ENCODE measurements at regions not wholly inside any gene's neighbourhood (a gene's known extent, or its start where the extent isn't known, plus 50 kb on each side); places are given as distances from the start of the nearest gene placed in this dataset.
"Not testable (repeated sequence)": the region's sequence is repeated elsewhere in the genome, so short reads cannot be mapped to it uniquely, and the experiment has no call there.

GRCh38 chr2:57368190-57368589 is 678.4 kb upstream of the VRK2 start:
- DNase-seq, result no peak

- DNase-seq, result peak; percentile 21
These were observed 675.6 kb upstream of the VRK2 start for GRCh38 chr2:57370882-57371585.

GRCh38 chr2:57372237-57372984 is 674.2 kb upstream of the VRK2 start:
- DNase-seq, result no peak

GRCh38 chr2:57373530-57373929 is 673.1 kb upstream of the VRK2 start:
- DNase-seq, result peak; percentile 90

- DNase-seq, result peak; percentile 44
These were observed 669.6 kb upstream of the VRK2 start for GRCh38 chr2:57376985-57377384.

GRCh38 chr2:57386305-57386704 is 660.3 kb upstream of the VRK2 start:
- no peak for DNase-seq

GRCh38 chr2:57396355-57397098 is 650.1 kb upstream of the VRK2 start:
- no peak for DNase-seq

- DNase-seq, result no peak
These were observed 648.9 kb upstream of the VRK2 start for GRCh38 chr2:57397550-57398360.

- DNase-seq, result no peak
These were observed 647.5 kb upstream of the VRK2 start for GRCh38 chr2:57399057-57399456.

GRCh38 chr2:57402096-57402495 is 644.5 kb upstream of the VRK2 start:
- DNase-seq, result no peak

GRCh38 chr2:57402755-57403154 is 643.9 kb upstream of the VRK2 start:
- DNase-seq, result no peak

GRCh38 chr2:57407772-57408201 is 638.8 kb upstream of the VRK2 start:
- DNase-seq, result no peak

GRCh38 chr2:57408587-57408986 is 638.0 kb upstream of the VRK2 start:
- no peak for DNase-seq

GRCh38 chr2:57417007-57417406 is 629.6 kb upstream of the VRK2 start:
- no peak for DNase-seq

GRCh38 chr2:57418859-57419346 is 627.7 kb upstream of the VRK2 start:
- not testable (repeated sequence) for DNase-seq

- DNase-seq, result no peak
These were observed 616.8 kb upstream of the VRK2 start for GRCh38 chr2:57429831-57430230.

GRCh38 chr2:57432528-57432927 is 614.1 kb upstream of the VRK2 start:
- no peak for DNase-seq

GRCh38 chr2:57434441-57434840 is 612.2 kb upstream of the VRK2 start:
- DNase-seq, result no peak

GRCh38 chr2:57434972-57435371 is 611.6 kb upstream of the VRK2 start:
- peak; percentile 47 for DNase-seq

GRCh38 chr2:57437077-57437476 is 609.5 kb upstream of the VRK2 start:
- no peak for DNase-seq

- no peak for DNase-seq
These were observed 606.2 kb upstream of the VRK2 start for GRCh38 chr2:57440437-57440836.

GRCh38 chr2:57443086-57443485 is 603.5 kb upstream of the VRK2 start:
- DNase-seq, result no peak

Measured in HCEC 1CT (cell line).